WTC11 (cell line): ENCODE measurements at regions not wholly inside any gene's neighbourhood (a gene's known extent, or its start where the extent isn't known, plus 50 kb on each side); places are given as distances from the start of the nearest gene placed in this dataset.

ENCODE experiments used
- ATAC-seq: fragments of 200-7000 bp; cut with Tn5 transposase; 2 replicates; pipeline ENCODE4 v1.10.0; 2021; ENCODE audit warnings: mild to moderate bottlenecking, moderate library complexity
- CTCF ChIA-PET: fragments of 300-600 bp; sonication (Branson Sonifier 250); formaldehyde crosslinking; loops from one replicate; lab custom pipeline; 2021; ENCODE audit warnings: antibody characterized with exemption; lab: Charles Lee
- POLR2A ChIA-PET: fragments of 350-600 bp; sonication (Branson Sonifier 250); formaldehyde crosslinking; loops from one replicate; lab custom pipeline; 2021; ENCODE audit warnings: antibody characterized with exemption; lab: Charles Lee
- DNase-seq: peaks from one replicate; pipeline ENCODE4 v3.0.0; 2021; ENCODE audit warnings: low spot score
- H3K27ac Mint-ChIP-seq: 2 replicates; pipeline ENCODE4 v1.8.0; 2021; ENCODE audit warnings: mixed read lengths
- H3K27me3 Mint-ChIP-seq: 2 replicates; pipeline ENCODE4 v1.8.0; 2021; ENCODE audit warnings: low read depth, mild to moderate bottlenecking, moderate library complexity, mixed read lengths
- H3K36me3 Mint-ChIP-seq: 2 replicates; pipeline ENCODE4 v1.8.0; 2021; ENCODE audit warnings: mixed read lengths
- H3K4me1 Mint-ChIP-seq: 2 replicates; pipeline ENCODE4 v1.8.0; 2022; ENCODE audit warnings: mixed read lengths
- H3K4me3 Mint-ChIP-seq: 2 replicates; pipeline ENCODE4 v1.8.0; 2021; ENCODE audit warnings: mild to moderate bottlenecking, moderate library complexity, mixed read lengths
- H3K9me3 Mint-ChIP-seq: 2 replicates; pipeline ENCODE4 v1.8.0; 2021; ENCODE audit warnings: mixed read lengths
- CBFB ChIP-seq: sonication (generic); formaldehyde crosslinking; IDR thresholded peaks from 2 replicates; pipeline ENCODE4 v1.8.1; 2022; ENCODE audit warnings: mild to moderate bottlenecking, low read depth, missing genetic modification reagents
- EMX1 ChIP-seq: fragments of 250-450 bp; sonication (Bioruptor Pico); IDR thresholded peaks from 2 replicates; pipeline ENCODE4 v1.8.0; 2021; ENCODE audit warnings: mild to moderate bottlenecking
- FOXJ3 ChIP-seq: sonication (generic); formaldehyde crosslinking; IDR thresholded peaks from 2 replicates; pipeline ENCODE4 v1.9.0; 2021; ENCODE audit warnings: missing genetic modification reagents, mild to moderate bottlenecking, borderline replicate concordance
- GABPB1 ChIP-seq: sonication (generic); formaldehyde crosslinking; IDR thresholded peaks from 2 replicates; pipeline ENCODE4 v1.8.1; 2023; ENCODE audit warnings: mild to moderate bottlenecking, missing genetic modification reagents
- GRHL2 ChIP-seq: fragments of 250-450 bp; sonication (Bioruptor Pico); IDR thresholded peaks from 2 replicates; pipeline ENCODE4 v1.8.0; 2022; ENCODE audit warnings: mild to moderate bottlenecking, moderate library complexity; ENCODE audit not compliant: insufficient replicate concordance, severe bottlenecking
- HMGA2 ChIP-seq: fragments of 250-450 bp; sonication (Bioruptor Pico); IDR thresholded peaks from 2 replicates; pipeline ENCODE4 v1.4.0; 2021; ENCODE audit warnings: mild to moderate bottlenecking, moderate library complexity
- JUN ChIP-seq: sonication (generic); formaldehyde crosslinking; IDR thresholded peaks from 2 replicates; pipeline ENCODE4 v1.8.0; 2023; ENCODE audit warnings: mild to moderate bottlenecking, missing genetic modification reagents
- MYBL2 ChIP-seq: sonication (generic); formaldehyde crosslinking; IDR thresholded peaks from 2 replicates; pipeline ENCODE4 v1.8.1; 2023; ENCODE audit warnings: mild to moderate bottlenecking, moderate library complexity, missing genetic modification reagents
- NR1H2 ChIP-seq: sonication (generic); formaldehyde crosslinking; IDR thresholded peaks from 2 replicates; pipeline ENCODE4 v1.9.0; 2021; ENCODE audit warnings: mild to moderate bottlenecking, moderate library complexity, missing genetic modification reagents
- SMAD3 ChIP-seq: sonication (generic); formaldehyde crosslinking; IDR thresholded peaks from 2 replicates; pipeline ENCODE4 v1.8.0; 2022; ENCODE audit warnings: missing genetic modification reagents, mild to moderate bottlenecking, borderline replicate concordance
- TEAD1 ChIP-seq: sonication (generic); formaldehyde crosslinking; IDR thresholded peaks from 2 replicates; pipeline ENCODE4 v1.8.0; 2022; ENCODE audit warnings: mild to moderate bottlenecking, missing genetic modification reagents
- TP53 ChIP-seq: sonication (generic); formaldehyde crosslinking; IDR thresholded peaks from 2 replicates; pipeline ENCODE4 v1.8.1; 2023; ENCODE audit warnings: mild to moderate bottlenecking, missing genetic modification reagents
- ZNF121 ChIP-seq: sonication (generic); formaldehyde crosslinking; IDR thresholded peaks from 2 replicates; pipeline ENCODE4 v1.8.0; 2023; ENCODE audit warnings: missing genetic modification reagents
- ZNF138 ChIP-seq: sonication (generic); formaldehyde crosslinking; conservative IDR thresholded peaks from 2 replicates; pipeline ENCODE4 v1.8.1; 2022; ENCODE audit warnings: mild to moderate bottlenecking, moderate library complexity, missing genetic modification reagents
- ZNF219 ChIP-seq: sonication (generic); formaldehyde crosslinking; IDR thresholded peaks from 2 replicates; pipeline ENCODE4 v1.8.0; 2023; ENCODE audit warnings: missing genetic modification reagents, mild to moderate bottlenecking, borderline replicate concordance
- ZNF416 ChIP-seq: fragments of 250-450 bp; sonication (Bioruptor Pico); IDR thresholded peaks from 2 replicates; pipeline ENCODE4 v1.9.0; 2021; ENCODE audit warnings: mild to moderate bottlenecking, inconsistent platforms
- TF ChIP-seq, protein P1 (sequence below): fragments of 250-450 bp; sonication (Bioruptor Pico); conservative IDR thresholded peaks from 2 replicates; pipeline ENCODE4 v1.9.0; 2021; ENCODE audit warnings: mild to moderate bottlenecking
- TF ChIP-seq, protein P2 (sequence below): sonication (generic); formaldehyde crosslinking; IDR thresholded peaks from 2 replicates; pipeline ENCODE4 v1.8.1; 2022; ENCODE audit warnings: low read depth, mild to moderate bottlenecking, moderate library complexity, missing genetic modification reagents, borderline replicate concordance
- TF ChIP-seq, protein P3 (sequence below): sonication (generic); formaldehyde crosslinking; conservative IDR thresholded peaks from 2 replicates; pipeline ENCODE4 v1.8.1; 2023; ENCODE audit warnings: mild to moderate bottlenecking, low read depth, missing genetic modification reagents, moderate library complexity
- TF ChIP-seq, protein P4 (sequence below): fragments of 200-600 bp; IDR thresholded peaks from 2 replicates; pipeline ENCODE4 v1.8.0; 2022; ENCODE audit warnings: antibody characterized with exemption
- TF ChIP-seq, protein P5 (sequence below): fragments of 250-450 bp; sonication (Bioruptor Pico); IDR thresholded peaks from 2 replicates; pipeline ENCODE4 v1.9.0; 2021; ENCODE audit warnings: mild to moderate bottlenecking
- TF ChIP-seq, protein P6 (sequence below): fragments of 250-450 bp; sonication (Bioruptor Pico); IDR thresholded peaks from 2 replicates; pipeline ENCODE4 v1.8.0; 2021; ENCODE audit warnings: mild to moderate bottlenecking

DNA sequence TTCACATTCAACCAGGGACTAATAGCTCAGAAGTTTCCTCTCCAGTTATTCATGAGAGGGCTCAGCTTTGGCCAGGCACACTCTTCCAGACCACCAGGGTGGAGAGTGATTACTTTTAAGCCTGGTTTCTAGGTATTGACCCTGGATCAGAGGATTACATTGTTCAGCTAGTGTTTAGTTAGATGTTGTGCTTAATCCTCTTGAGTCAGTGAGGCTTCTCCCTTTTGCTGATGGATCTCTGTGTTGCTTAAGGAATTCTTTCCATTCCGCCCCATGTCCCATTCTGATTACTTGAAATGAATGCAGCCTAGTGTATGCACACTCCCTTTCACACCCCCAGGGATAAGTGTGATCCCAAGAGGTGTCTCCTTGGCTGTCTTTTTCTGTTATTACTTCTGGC is 271.7 kb upstream of the ANO5 start:
- POLR2A ChIA-PET: no interaction called here
- no peak overlapping the region for H3K27ac Mint-ChIP-seq
- CTCF ChIA-PET: no interaction called here
- TF ChIP-seq, protein P1, sequence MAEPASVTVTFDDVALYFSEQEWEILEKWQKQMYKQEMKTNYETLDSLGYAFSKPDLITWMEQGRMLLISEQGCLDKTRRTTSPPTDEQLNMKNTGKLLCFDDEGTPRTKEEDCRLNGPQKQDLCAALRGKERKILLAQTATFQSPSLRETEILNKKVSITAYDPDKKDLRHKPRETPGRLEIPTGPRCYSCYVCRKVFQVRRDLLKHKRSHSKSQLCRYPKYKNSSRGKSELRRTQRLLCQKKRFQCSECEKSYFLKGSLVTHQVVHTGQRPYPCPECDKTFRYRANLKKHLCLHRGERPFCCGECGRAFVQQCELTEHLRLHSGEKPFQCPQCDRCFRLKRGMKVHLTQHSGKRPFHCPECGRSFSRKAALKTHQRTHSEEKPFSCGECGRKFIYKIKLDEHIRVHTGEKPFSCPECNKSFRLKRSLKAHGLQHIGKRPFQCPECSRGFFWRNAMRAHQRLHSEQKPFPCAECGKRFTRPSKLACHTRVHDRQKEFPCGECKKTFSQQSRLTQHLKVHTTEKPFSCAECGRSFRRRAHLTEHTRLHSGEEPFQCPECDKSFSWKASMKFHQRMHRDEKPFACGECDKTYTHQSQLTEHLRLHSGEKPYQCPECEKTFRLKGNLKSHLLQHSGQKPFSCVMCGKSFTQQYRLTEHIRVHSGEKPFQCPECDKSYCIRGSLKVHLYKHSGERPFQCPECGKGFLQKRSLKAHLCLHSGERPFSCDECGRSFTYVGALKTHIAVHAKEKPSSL (CRISPR knock-in tag): no peak
- TF ChIP-seq CBFB (CRISPR knock-in tag): no peak
- no peak for TF ChIP-seq ZNF219 (CRISPR knock-in tag)
- no peak for TF ChIP-seq TP53 (CRISPR knock-in tag)
- TF ChIP-seq, protein P2, sequence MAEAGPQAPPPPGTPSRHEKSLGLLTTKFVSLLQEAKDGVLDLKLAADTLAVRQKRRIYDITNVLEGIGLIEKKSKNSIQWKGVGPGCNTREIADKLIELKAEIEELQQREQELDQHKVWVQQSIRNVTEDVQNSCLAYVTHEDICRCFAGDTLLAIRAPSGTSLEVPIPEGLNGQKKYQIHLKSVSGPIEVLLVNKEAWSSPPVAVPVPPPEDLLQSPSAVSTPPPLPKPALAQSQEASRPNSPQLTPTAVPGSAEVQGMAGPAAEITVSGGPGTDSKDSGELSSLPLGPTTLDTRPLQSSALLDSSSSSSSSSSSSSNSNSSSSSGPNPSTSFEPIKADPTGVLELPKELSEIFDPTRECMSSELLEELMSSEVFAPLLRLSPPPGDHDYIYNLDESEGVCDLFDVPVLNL (CRISPR knock-in tag): no peak
- no peak for TF ChIP-seq NR1H2 (CRISPR knock-in tag)
- TF ChIP-seq JUN: no peak
- TF ChIP-seq SMAD3 (CRISPR knock-in tag): no peak
- TF ChIP-seq GABPB1 (CRISPR knock-in tag): no peak
- TF ChIP-seq ZNF416 (CRISPR knock-in tag): no peak
- no peak for TF ChIP-seq GRHL2
- no peak for TF ChIP-seq MYBL2 (CRISPR knock-in tag)
- TF ChIP-seq TEAD1 (CRISPR knock-in tag): no peak
- TF ChIP-seq ZNF121 (CRISPR knock-in tag): no peak
- TF ChIP-seq EMX1: no peak
- no peak for TF ChIP-seq FOXJ3 (CRISPR knock-in tag)
- TF ChIP-seq, protein P3, sequence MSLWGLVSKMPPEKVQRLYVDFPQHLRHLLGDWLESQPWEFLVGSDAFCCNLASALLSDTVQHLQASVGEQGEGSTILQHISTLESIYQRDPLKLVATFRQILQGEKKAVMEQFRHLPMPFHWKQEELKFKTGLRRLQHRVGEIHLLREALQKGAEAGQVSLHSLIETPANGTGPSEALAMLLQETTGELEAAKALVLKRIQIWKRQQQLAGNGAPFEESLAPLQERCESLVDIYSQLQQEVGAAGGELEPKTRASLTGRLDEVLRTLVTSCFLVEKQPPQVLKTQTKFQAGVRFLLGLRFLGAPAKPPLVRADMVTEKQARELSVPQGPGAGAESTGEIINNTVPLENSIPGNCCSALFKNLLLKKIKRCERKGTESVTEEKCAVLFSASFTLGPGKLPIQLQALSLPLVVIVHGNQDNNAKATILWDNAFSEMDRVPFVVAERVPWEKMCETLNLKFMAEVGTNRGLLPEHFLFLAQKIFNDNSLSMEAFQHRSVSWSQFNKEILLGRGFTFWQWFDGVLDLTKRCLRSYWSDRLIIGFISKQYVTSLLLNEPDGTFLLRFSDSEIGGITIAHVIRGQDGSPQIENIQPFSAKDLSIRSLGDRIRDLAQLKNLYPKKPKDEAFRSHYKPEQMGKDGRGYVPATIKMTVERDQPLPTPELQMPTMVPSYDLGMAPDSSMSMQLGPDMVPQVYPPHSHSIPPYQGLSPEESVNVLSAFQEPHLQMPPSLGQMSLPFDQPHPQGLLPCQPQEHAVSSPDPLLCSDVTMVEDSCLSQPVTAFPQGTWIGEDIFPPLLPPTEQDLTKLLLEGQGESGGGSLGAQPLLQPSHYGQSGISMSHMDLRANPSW (CRISPR knock-in tag): no peak
- H3K9me3 Mint-ChIP-seq: peaks cover 4% of the 10 kb centered on the region
- H3K27me3 Mint-ChIP-seq: no peaks in the 10 kb centered on the region
- peaks cover 5% of the 10 kb centered on the region; the same call in 1 of the 2 replicates for H3K4me1 Mint-ChIP-seq
- no peaks in the 10 kb centered on the region for H3K36me3 Mint-ChIP-seq
- no peak for ATAC-seq
- no peak for DNase-seq
- no peak overlapping the region for H3K4me3 Mint-ChIP-seq

DNA sequence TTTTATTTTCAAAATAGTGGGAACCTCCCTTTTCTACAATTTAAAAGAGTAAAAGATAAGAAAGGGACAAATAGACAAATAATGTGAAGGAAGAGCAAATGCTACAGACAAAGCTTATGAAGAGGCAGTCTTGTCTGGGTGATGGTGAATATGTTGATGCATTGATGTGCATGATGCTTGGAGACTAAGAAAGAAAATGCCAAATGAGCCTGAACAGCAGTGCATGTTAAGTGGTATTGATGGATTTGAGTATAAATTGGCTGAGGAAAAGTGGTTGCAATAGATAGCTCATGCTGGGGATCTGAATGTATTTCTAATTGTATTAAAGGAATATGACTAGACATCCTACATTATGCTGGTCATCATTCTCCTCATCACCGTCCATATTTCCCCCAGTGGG is 268.6 kb upstream of the ANO5 start:
- CTCF ChIA-PET: no interaction called here
- peaks cover 5% of the 10 kb centered on the region; the same call in 1 of the 2 replicates for H3K4me1 Mint-ChIP-seq
- ATAC-seq: no peak
- TF ChIP-seq, protein P4, sequence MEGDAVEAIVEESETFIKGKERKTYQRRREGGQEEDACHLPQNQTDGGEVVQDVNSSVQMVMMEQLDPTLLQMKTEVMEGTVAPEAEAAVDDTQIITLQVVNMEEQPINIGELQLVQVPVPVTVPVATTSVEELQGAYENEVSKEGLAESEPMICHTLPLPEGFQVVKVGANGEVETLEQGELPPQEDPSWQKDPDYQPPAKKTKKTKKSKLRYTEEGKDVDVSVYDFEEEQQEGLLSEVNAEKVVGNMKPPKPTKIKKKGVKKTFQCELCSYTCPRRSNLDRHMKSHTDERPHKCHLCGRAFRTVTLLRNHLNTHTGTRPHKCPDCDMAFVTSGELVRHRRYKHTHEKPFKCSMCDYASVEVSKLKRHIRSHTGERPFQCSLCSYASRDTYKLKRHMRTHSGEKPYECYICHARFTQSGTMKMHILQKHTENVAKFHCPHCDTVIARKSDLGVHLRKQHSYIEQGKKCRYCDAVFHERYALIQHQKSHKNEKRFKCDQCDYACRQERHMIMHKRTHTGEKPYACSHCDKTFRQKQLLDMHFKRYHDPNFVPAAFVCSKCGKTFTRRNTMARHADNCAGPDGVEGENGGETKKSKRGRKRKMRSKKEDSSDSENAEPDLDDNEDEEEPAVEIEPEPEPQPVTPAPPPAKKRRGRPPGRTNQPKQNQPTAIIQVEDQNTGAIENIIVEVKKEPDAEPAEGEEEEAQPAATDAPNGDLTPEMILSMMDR: no peak
- TF ChIP-seq, protein P5, sequence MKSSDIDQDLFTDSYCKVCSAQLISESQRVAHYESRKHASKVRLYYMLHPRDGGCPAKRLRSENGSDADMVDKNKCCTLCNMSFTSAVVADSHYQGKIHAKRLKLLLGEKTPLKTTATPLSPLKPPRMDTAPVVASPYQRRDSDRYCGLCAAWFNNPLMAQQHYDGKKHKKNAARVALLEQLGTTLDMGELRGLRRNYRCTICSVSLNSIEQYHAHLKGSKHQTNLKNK (CRISPR knock-in tag): no peak
- TF ChIP-seq, protein P3 (CRISPR knock-in tag): no peak
- TF ChIP-seq ZNF138 (no peak), HMGA2 (CRISPR knock-in tag) (no peak), SMAD3 (CRISPR knock-in tag) (no peak), GABPB1 (CRISPR knock-in tag) (no peak)
- TF ChIP-seq, protein P2 (CRISPR knock-in tag): no peak
- TF ChIP-seq, protein P6, sequence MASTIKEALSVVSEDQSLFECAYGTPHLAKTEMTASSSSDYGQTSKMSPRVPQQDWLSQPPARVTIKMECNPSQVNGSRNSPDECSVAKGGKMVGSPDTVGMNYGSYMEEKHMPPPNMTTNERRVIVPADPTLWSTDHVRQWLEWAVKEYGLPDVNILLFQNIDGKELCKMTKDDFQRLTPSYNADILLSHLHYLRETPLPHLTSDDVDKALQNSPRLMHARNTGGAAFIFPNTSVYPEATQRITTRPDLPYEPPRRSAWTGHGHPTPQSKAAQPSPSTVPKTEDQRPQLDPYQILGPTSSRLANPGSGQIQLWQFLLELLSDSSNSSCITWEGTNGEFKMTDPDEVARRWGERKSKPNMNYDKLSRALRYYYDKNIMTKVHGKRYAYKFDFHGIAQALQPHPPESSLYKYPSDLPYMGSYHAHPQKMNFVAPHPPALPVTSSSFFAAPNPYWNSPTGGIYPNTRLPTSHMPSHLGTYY (CRISPR knock-in tag): no peak

More for the DNA sequence above, 268.6 kb upstream of the ANO5 start:
- POLR2A ChIA-PET: no interaction called here
- Mint-ChIP-seq H3K27me3 (no peaks in the 10 kb centered on the region), H3K4me3 (no peak overlapping the region), H3K9me3 (no peaks in the 10 kb centered on the region), H3K27ac (no peak overlapping the region), H3K36me3 (no peaks in the 10 kb centered on the region)
- no peak for DNase-seq
